C4-2B (cell line): ENCODE measurements at regions not wholly inside any gene's neighbourhood (a gene's known extent, or its start where the extent isn't known, plus 50 kb on each side); places are given as distances from the start of the nearest gene placed in this dataset.
"Not testable (repeated sequence)": the region's sequence is repeated elsewhere in the genome, so short reads cannot be mapped to it uniquely, and the experiment has no call there.

ENCODE experiments used
- H3K27ac ChIP-seq: fragments of 450-650 bp; 2 replicates; pipeline ENCODE4 v1.5.1; 2017
- CTCF ChIP-seq: fragments of 450-650 bp; conservative IDR thresholded peaks from 2 replicates; pipeline ENCODE4 v1.5.1; 2017; ENCODE audit warnings: mild to moderate bottlenecking
- ZFX ChIP-seq: fragments of 450-650 bp; IDR thresholded peaks from 2 replicates; pipeline ENCODE4 v1.6.1; 2017

GRCh38 chrX:140425712-140426395, 79.0 kb downstream of the SOX3 start:
- H3K27ac ChIP-seq: no peak overlapping the region
- TF ChIP-seq ZFX: no peak
- TF ChIP-seq CTCF: no peak

- TF ChIP-seq CTCF (no peak), ZFX (no peak)
- no peak overlapping the region for H3K27ac ChIP-seq
These were observed 82.4 kb downstream of the SOX3 start for GRCh38 chrX:140422501-140422900.

- not testable (repeated sequence) for H3K27ac ChIP-seq
These were observed 102.7 kb downstream of the SOX3 start for GRCh38 chrX:140402131-140402530.

GRCh38 chrX:140396326-140396725, 108.5 kb downstream of the SOX3 start:
- H3K27ac ChIP-seq: not testable (repeated sequence)

- TF ChIP-seq ZFX (no peak), CTCF (no peak)
- no peak overlapping the region for H3K27ac ChIP-seq
These were observed 111.4 kb downstream of the SOX3 start for GRCh38 chrX:140393507-140393906.

- TF ChIP-seq CTCF (no peak), ZFX (no peak)
- H3K27ac ChIP-seq: no peak overlapping the region
These were observed 113.6 kb downstream of the SOX3 start for GRCh38 chrX:140391313-140391712.

- no peak for TF ChIP-seq ZFX
- no peak for TF ChIP-seq CTCF
- no peak overlapping the region for H3K27ac ChIP-seq
These were observed 115.5 kb downstream of the SOX3 start for GRCh38 chrX:140389331-140389730.

- no peak overlapping the region for H3K27ac ChIP-seq
- TF ChIP-seq CTCF (no peak), ZFX (no peak)
These were observed 142.0 kb downstream of the SOX3 start for GRCh38 chrX:140362861-140363260.

- no peak overlapping the region for H3K27ac ChIP-seq
- no peak for TF ChIP-seq ZFX
- no peak for TF ChIP-seq CTCF
These were observed 143.9 kb downstream of the SOX3 start for GRCh38 chrX:140360924-140361323.
